HL-60 (cell line): ENCODE measurements at regions not wholly inside any gene's neighbourhood (a gene's known extent, or its start where the extent isn't known, plus 50 kb on each side); places are given as distances from the start of the nearest gene placed in this dataset.

Experiments
- DNase-seq, 2 experiments: peaks; one replicate each; pipeline ENCODE4 v3.0.0-alpha.2; 2010 to 2020; ENCODE audit warnings: low read depth in 1 of 2, low spot score in 1 of 2
- H3K27ac ChIP-seq: fragments of 250-450 bp; sonication (Bioruptor Pico); replicated peaks from 2 replicates; pipeline ENCODE4 v1.5.1; 2020; ENCODE audit warnings: mild to moderate bottlenecking, moderate library complexity
- H3K27me3 ChIP-seq: fragments of 250-450 bp; sonication (Bioruptor Pico); 2 replicates; pipeline ENCODE4 v1.5.1; 2021; ENCODE audit warnings: mild to moderate bottlenecking, moderate library complexity; ENCODE audit not compliant: insufficient read depth, poor library complexity, severe bottlenecking
- H3K4me3 ChIP-seq: replicated peaks from 2 replicates; pipeline ENCODE4 v1.5.1; 2011; ENCODE audit warnings: mild to moderate bottlenecking, control low read depth, low read length; ENCODE audit not compliant: insufficient read depth
- GABPA ChIP-seq: IDR thresholded peaks from 2 replicates; pipeline ENCODE4 v1.6.1; 2012; ENCODE audit warnings: low read depth
- POLR2AphosphoS5 ChIP-seq: IDR thresholded peaks from 2 replicates; pipeline ENCODE4 v1.6.1; 2012; ENCODE audit warnings: low read depth
- SPI1 ChIP-seq: IDR thresholded peaks from 2 replicates; pipeline ENCODE4 v1.6.1; 2012; ENCODE audit warnings: low read depth, mild to moderate bottlenecking, borderline replicate concordance
- TF ChIP-seq, protein P1 (sequence below): IDR thresholded peaks from one replicate; pipeline ENCODE4 v1.5.1; 2011; ENCODE audit warnings: low read length, control low read depth, inconsistent platforms; ENCODE audit not compliant: insufficient read depth
- TF ChIP-seq, protein P2 (sequence below): IDR thresholded peaks from 2 replicates; pipeline ENCODE4 v1.6.1; 2012; ENCODE audit warnings: low read depth; ENCODE audit not compliant: insufficient replicate concordance

DNA sequence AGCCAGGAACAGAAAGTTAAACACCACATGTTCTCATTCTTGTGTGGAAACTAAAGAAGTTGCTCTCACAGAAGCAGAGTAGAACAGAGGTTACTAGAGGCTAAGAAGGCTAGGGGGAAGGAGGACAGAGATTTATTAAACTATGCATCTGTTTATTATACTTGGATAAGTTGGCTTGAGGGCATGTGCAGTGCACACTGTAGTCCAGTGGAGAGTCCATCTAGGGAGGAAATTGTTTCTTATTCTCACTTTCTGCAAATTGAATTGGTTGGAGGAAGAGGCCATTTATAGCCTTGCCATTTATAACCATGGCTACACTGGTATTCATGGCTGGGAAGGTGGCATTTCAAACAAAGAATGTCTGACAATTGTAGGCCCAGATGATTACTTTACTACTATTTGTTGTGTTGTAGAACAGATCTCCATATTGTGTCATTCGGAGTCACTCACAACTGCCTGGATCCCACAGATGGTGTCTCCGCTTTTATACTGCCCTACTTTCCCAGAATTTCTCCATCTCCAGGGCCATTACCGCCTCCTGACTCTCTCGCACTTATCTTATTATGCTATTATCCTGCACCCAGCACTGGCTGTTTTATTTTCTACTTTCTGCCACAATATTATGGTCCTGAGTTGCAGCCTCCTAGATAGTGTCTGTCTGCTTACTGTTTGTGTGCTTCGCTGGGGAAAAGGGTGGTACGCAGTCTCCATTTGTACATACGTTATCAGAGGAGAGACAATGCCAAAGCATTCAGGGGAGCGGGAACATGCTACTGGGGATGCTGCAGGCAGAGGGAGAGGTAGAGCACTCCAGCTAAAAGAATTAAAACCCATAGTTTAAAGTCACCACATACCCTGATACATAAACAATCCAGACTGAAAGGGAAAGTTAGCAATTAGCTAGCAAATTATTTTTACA lies 169.3 kb upstream of the BLID start:
- no peak overlapping the region for H3K27ac ChIP-seq
- no peaks in the 10 kb centered on the region for H3K27me3 ChIP-seq
- TF ChIP-seq, protein P1, sequence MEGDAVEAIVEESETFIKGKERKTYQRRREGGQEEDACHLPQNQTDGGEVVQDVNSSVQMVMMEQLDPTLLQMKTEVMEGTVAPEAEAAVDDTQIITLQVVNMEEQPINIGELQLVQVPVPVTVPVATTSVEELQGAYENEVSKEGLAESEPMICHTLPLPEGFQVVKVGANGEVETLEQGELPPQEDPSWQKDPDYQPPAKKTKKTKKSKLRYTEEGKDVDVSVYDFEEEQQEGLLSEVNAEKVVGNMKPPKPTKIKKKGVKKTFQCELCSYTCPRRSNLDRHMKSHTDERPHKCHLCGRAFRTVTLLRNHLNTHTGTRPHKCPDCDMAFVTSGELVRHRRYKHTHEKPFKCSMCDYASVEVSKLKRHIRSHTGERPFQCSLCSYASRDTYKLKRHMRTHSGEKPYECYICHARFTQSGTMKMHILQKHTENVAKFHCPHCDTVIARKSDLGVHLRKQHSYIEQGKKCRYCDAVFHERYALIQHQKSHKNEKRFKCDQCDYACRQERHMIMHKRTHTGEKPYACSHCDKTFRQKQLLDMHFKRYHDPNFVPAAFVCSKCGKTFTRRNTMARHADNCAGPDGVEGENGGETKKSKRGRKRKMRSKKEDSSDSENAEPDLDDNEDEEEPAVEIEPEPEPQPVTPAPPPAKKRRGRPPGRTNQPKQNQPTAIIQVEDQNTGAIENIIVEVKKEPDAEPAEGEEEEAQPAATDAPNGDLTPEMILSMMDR: no peak
- TF ChIP-seq SPI1 (no peak), POLR2AphosphoS5 (no peak), GABPA (no peak)
- TF ChIP-seq, protein P2, sequence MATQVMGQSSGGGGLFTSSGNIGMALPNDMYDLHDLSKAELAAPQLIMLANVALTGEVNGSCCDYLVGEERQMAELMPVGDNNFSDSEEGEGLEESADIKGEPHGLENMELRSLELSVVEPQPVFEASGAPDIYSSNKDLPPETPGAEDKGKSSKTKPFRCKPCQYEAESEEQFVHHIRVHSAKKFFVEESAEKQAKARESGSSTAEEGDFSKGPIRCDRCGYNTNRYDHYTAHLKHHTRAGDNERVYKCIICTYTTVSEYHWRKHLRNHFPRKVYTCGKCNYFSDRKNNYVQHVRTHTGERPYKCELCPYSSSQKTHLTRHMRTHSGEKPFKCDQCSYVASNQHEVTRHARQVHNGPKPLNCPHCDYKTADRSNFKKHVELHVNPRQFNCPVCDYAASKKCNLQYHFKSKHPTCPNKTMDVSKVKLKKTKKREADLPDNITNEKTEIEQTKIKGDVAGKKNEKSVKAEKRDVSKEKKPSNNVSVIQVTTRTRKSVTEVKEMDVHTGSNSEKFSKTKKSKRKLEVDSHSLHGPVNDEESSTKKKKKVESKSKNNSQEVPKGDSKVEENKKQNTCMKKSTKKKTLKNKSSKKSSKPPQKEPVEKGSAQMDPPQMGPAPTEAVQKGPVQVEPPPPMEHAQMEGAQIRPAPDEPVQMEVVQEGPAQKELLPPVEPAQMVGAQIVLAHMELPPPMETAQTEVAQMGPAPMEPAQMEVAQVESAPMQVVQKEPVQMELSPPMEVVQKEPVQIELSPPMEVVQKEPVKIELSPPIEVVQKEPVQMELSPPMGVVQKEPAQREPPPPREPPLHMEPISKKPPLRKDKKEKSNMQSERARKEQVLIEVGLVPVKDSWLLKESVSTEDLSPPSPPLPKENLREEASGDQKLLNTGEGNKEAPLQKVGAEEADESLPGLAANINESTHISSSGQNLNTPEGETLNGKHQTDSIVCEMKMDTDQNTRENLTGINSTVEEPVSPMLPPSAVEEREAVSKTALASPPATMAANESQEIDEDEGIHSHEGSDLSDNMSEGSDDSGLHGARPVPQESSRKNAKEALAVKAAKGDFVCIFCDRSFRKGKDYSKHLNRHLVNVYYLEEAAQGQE: no peak
- no peak for DNase-seq
- H3K4me3 ChIP-seq: no peak overlapping the region

DNA sequence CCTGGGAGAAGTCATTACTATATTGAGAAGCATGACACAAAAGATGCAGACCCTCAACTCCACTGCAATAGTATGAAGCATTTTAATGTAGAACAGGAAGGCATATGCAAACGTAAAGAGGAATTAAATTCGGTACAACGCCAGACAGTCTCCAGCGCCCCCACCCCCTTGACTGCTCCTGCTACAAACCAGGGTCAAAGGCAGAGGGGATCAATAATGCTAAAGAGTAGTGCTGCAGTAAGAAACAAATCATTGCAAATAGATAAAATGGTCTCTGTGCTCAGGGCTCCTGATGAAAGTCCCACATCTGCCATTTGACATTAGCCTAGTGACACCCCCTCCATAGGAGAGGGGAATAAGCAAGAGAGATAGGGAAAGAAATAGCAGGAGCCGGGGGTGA lies 164.9 kb upstream of the BLID start:
- no peak for DNase-seq
- no peak overlapping the region for H3K4me3 ChIP-seq
- H3K27me3 ChIP-seq: no peaks in the 10 kb centered on the region
- no peak overlapping the region for H3K27ac ChIP-seq
- TF ChIP-seq, protein P2: no peak
- TF ChIP-seq GABPA (no peak), SPI1 (no peak), POLR2AphosphoS5 (no peak)
- TF ChIP-seq, protein P1: no peak

DNA sequence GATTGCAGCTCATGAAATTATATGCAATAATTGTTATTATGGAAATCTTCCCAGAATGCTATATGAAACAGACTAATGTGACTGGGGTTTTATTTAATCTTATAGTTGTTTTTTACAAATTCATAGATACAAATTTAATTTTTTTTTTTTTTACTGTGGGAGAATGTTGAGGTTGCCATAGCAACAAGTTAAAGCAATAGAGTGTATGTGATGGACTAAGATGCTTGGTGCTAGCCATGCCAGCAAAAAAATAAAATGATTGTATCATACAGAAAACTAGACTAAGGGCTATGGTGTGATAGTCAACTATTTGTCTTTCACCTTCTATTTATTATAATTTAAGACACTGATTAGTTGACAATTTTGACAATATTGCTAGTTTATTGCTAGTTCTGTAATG lies 163.2 kb upstream of the BLID start:
- Histone ChIP-seq H3K27me3 (no peaks in the 10 kb centered on the region), H3K4me3 (no peak overlapping the region), H3K27ac (no peak overlapping the region)
- no peak for DNase-seq
- no peak for TF ChIP-seq SPI1
- no peak for TF ChIP-seq POLR2AphosphoS5
- TF ChIP-seq, protein P2: no peak
- TF ChIP-seq GABPA: no peak
- TF ChIP-seq, protein P1: no peak
